Activated T-helper 1 cell treated with anti-CD3 and anti-CD28 coated beads, Interleukin-12 subunit alpha, Interleukin-12 subunit beta, Interleukin-2, Interleukin-4 antibody, amounts not matched to agents 30 ng/mL and 10 ng/mL and 1 ng/mL, durations not matched to agents 14 hours and 24 hours and 36 hours (primary cell): ENCODE measurements at regions not wholly inside any gene's neighbourhood (a gene's known extent, or its start where the extent isn't known, plus 50 kb on each side); places are given as distances from the start of the nearest gene placed in this dataset.
"Not testable (repeated sequence)": the region's sequence is repeated elsewhere in the genome, so short reads cannot be mapped to it uniquely, and the experiment has no call there.

Experiments
- DNase-seq: peaks from one replicate; pipeline ENCODE4 v3.0.0; 2021; ENCODE audit warnings: low spot score
- H3K27ac Mint-ChIP-seq: one replicate; pipeline ENCODE4 v1.8.0; 2021; ENCODE audit warnings: mild to moderate bottlenecking, mixed read lengths
- H3K27me3 Mint-ChIP-seq: one replicate; pipeline ENCODE4 v1.8.0; 2022; ENCODE audit warnings: mild to moderate bottlenecking, moderate library complexity, mixed read lengths; ENCODE audit not compliant: insufficient read depth
- H3K36me3 Mint-ChIP-seq: one replicate; pipeline ENCODE4 v1.8.0; 2021; ENCODE audit warnings: low read depth, mixed read lengths
- H3K4me1 Mint-ChIP-seq: one replicate; pipeline ENCODE4 v1.8.0; 2021; ENCODE audit warnings: low read depth, mixed read lengths
- H3K4me3 Mint-ChIP-seq: one replicate; pipeline ENCODE4 v1.8.0; 2021; ENCODE audit warnings: mild to moderate bottlenecking, moderate library complexity, mixed read lengths
- H3K9me3 Mint-ChIP-seq: one replicate; pipeline ENCODE4 v1.8.0; 2021; ENCODE audit warnings: mixed read lengths
- intact Hi-C: fragments of 100-400 bp; cut with micrococcal nuclease; formaldehyde crosslinking; loops from one replicate; pipeline ENCODE4 v1.15.1; 2024

DNA sequence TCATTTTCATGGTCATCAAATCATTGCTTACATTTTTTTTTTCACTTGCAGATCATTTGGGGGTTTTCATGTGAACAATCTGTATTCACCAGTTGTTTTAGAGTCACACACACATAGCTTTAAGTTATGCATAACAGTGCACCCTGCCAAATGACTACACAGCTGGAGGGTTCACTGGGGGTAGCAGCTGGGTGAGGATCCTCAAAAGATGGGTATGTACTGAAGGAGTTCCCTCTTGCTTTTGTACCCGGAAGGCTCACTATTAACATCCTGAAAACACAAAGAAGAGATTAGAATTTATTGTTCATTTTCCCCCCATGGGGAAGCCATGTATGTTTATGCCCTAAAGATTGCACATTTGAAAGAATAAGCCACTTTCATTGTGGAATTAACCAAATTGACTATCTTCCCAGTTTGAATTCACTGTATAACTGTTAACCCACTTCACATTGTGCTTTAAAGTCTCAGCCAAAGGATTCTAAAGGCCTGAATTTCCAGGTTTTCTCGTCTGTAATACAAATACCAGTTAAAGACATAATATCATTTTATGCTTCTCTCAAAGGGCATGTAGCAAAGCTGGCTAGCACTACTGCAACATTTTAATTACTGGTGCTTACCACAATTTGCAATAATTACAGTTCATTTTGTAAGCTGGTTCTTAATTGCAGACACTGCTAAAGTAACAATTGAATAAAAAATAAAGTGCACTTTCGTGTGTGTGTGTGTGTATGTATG lies 466.4 kb upstream of the MEF2C start:
- Mint-ChIP-seq H3K27me3 (no peaks in the 10 kb centered on the region), H3K27ac (no peak overlapping the region), H3K4me3 (no peak overlapping the region), H3K9me3 (no peaks in the 10 kb centered on the region), H3K36me3 (no peaks in the 10 kb centered on the region), H3K4me1 (no peaks in the 10 kb centered on the region)
- intact Hi-C loops: no loop called here
- DNase-seq: no peak

DNA sequence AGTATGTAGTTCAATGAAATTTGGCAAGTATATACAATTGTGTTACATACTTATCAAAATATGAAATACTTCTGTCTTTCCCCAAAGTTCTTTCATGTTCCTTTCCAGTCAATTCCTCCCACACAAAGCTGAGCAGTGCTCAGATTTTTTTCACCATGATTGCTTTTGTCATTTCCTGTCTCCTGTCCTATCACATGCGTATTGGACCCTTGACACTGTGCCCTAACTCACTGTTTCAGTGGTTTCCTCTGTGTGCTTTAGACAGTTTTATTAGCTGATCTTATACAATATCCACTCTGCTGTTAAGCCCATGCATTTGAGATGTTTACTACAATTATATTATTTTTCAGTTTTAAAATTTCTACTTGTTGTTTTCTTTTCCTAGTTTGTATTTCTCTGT lies 463.6 kb upstream of the MEF2C start:
- Mint-ChIP-seq H3K4me1 (peaks cover 4% of the 10 kb centered on the region), H3K27me3 (no peaks in the 10 kb centered on the region), H3K4me3 (no peak overlapping the region), H3K36me3 (no peaks in the 10 kb centered on the region), H3K9me3 (no peaks in the 10 kb centered on the region), H3K27ac (no peak overlapping the region)
- intact Hi-C loops: no loop called here
- no peak for DNase-seq

DNA sequence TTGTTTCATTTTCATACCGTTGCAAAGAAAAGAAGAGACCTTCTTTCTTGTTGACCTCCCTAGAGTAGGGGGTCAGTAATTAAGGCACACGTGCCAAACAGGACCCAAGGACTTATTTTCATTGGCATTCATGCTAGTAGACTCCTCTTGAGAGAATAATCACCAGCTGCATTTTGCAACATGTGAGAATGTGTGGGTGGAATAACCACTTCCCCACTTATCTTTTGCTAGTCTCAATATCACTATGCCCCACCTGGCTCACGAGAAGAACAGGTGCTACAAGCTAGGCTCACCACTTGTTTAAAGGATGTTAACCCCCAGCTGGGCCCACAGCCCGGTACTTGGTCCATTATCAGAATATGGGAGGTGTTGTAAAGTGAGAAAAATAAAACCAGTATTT lies 460.7 kb upstream of the MEF2C start:
- H3K36me3 Mint-ChIP-seq: no peaks in the 10 kb centered on the region
- no peak overlapping the region for H3K4me3 Mint-ChIP-seq
- H3K27me3 Mint-ChIP-seq: no peaks in the 10 kb centered on the region
- no peak overlapping the region for H3K27ac Mint-ChIP-seq
- peaks cover 4% of the 10 kb centered on the region for H3K4me1 Mint-ChIP-seq
- no peaks in the 10 kb centered on the region for H3K9me3 Mint-ChIP-seq
- no peak for DNase-seq
- intact Hi-C loops: no loop called here

- H3K4me1 Mint-ChIP-seq: peaks cover 4% of the 10 kb centered on the region
- intact Hi-C loops: no loop called here
- no peaks in the 10 kb centered on the region for H3K27me3 Mint-ChIP-seq
- no peaks in the 10 kb centered on the region for H3K9me3 Mint-ChIP-seq
- no peak overlapping the region for H3K27ac Mint-ChIP-seq
- no peak overlapping the region for H3K4me3 Mint-ChIP-seq
- DNase-seq: no peak
- no peaks in the 10 kb centered on the region for H3K36me3 Mint-ChIP-seq
Observed at GRCh38 chr5:89342106-89342876, 459.3 kb upstream of the MEF2C start.

- H3K4me1 Mint-ChIP-seq: peaks cover 4% of the 10 kb centered on the region
- no peak overlapping the region for H3K27ac Mint-ChIP-seq
- intact Hi-C loops: no loop called here
- no peak for DNase-seq
- no peaks in the 10 kb centered on the region for H3K27me3 Mint-ChIP-seq
- H3K36me3 Mint-ChIP-seq: no peaks in the 10 kb centered on the region
- no peak overlapping the region for H3K4me3 Mint-ChIP-seq
- no peaks in the 10 kb centered on the region for H3K9me3 Mint-ChIP-seq
Observed at GRCh38 chr5:89338935-89339334, 456.0 kb upstream of the MEF2C start.

DNA sequence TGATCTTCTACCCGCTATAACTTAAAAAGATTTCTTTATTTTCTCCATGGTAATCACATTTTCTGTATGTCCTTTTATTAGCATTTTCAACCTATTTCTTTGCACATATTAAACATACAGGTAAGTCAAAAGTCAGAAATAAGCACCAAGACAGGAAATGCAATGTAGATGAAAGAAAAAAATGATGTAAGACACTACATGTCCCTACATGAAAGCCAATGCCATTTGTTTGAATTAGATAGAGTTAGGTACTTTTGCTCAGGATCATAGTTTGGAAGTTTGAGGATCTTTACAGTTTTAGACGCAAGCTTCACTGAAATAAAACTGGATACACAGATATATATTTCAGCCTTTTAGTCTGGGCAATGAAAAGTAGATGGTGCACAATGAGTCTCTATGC lies 453.1 kb upstream of the MEF2C start:
- no peak overlapping the region for H3K27ac Mint-ChIP-seq
- no peaks in the 10 kb centered on the region for H3K4me1 Mint-ChIP-seq
- H3K4me3 Mint-ChIP-seq: no peak overlapping the region
- intact Hi-C loops: no loop called here
- H3K9me3 Mint-ChIP-seq: no peaks in the 10 kb centered on the region
- DNase-seq: no peak
- no peaks in the 10 kb centered on the region for H3K27me3 Mint-ChIP-seq
- no peaks in the 10 kb centered on the region for H3K36me3 Mint-ChIP-seq

GRCh38 chr5:89330140-89330539 lies 447.2 kb upstream of the MEF2C start:
- H3K27me3 Mint-ChIP-seq: no peaks in the 10 kb centered on the region
- H3K4me3 Mint-ChIP-seq: no peak overlapping the region
- DNase-seq: no peak
- H3K9me3 Mint-ChIP-seq: no peaks in the 10 kb centered on the region
- intact Hi-C loops: no loop called here
- H3K36me3 Mint-ChIP-seq: no peaks in the 10 kb centered on the region
- H3K27ac Mint-ChIP-seq: no peak overlapping the region
- H3K4me1 Mint-ChIP-seq: no peaks in the 10 kb centered on the region

DNA sequence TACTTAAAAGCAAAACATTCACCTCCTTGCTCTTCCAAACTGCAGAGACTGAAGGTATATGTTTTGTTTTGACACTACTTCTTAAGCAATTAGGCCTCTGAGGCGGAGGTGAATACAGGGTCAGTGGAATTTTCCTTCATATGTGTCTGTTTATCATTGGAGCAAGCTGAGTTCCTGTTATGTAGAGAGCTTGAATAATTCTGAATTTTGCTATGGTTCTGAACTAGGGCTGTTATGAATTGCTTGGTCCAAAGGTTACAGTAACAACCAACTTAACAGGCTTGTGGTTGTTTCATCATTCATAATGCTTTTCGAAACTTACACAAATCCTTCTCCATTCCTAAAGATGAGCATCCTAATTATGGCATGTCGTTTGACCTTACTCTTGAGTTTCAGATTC lies 444.6 kb upstream of the MEF2C start:
- H3K36me3 Mint-ChIP-seq: no peaks in the 10 kb centered on the region
- intact Hi-C loops: no loop called here
- H3K4me1 Mint-ChIP-seq: no peaks in the 10 kb centered on the region
- H3K9me3 Mint-ChIP-seq: no peaks in the 10 kb centered on the region
- no peak for DNase-seq
- H3K27me3 Mint-ChIP-seq: no peaks in the 10 kb centered on the region
- no peak overlapping the region for H3K27ac Mint-ChIP-seq
- no peak overlapping the region for H3K4me3 Mint-ChIP-seq

GRCh38 chr5:89324990-89325389 lies 442.0 kb upstream of the MEF2C start:
- H3K4me3 Mint-ChIP-seq: no peak overlapping the region
- H3K27ac Mint-ChIP-seq: no peak overlapping the region
- intact Hi-C loops: no loop called here
- no peaks in the 10 kb centered on the region for H3K9me3 Mint-ChIP-seq
- no peaks in the 10 kb centered on the region for H3K36me3 Mint-ChIP-seq
- H3K27me3 Mint-ChIP-seq: no peaks in the 10 kb centered on the region
- H3K4me1 Mint-ChIP-seq: no peaks in the 10 kb centered on the region
- no peak for DNase-seq

DNA sequence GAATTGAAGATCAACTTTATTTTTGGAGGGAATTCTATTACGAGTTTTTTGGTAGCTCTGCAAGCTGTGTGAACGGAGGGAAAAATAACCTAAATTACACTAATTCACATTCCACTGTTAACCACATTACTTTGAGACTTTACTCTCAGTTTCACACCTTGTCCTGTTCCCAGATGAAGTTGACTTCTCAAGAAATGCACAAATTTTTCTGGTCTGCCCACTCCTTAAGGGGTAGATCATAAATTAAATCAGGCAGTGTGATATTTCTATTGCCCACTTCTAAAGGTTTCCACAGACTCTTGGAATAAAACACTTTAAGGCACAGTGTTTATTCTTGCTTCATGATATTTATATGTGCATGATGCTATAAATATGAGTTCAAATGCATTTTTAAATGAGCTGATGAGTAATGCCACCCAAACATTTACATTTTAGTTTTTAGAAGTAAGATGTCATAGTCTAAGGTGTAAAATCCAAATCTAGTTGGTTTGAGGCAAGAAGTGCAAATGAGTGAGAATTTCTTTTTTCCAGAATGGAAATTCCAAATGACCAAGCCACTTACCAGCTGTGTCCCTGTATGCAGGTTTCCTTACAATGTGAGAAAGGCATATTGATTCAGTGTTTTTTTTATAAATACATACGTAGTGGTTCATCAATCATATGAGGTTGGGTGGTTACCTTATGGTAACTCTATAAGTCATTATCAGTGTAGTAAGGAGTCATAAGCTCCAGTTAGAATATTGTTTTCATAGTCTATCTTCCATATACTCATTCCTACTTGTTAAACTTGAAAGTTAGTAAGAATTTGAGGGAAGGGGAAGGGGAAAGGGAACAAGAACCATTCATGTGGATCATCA lies 437.7 kb upstream of the MEF2C start:
- Mint-ChIP-seq H3K4me1 (no peaks in the 10 kb centered on the region), H3K27ac (no peak overlapping the region), H3K4me3 (no peak overlapping the region), H3K36me3 (no peaks in the 10 kb centered on the region), H3K9me3 (no peaks in the 10 kb centered on the region), H3K27me3 (no peaks in the 10 kb centered on the region)
- intact Hi-C loops: no loop called here
- DNase-seq: no peak

DNA sequence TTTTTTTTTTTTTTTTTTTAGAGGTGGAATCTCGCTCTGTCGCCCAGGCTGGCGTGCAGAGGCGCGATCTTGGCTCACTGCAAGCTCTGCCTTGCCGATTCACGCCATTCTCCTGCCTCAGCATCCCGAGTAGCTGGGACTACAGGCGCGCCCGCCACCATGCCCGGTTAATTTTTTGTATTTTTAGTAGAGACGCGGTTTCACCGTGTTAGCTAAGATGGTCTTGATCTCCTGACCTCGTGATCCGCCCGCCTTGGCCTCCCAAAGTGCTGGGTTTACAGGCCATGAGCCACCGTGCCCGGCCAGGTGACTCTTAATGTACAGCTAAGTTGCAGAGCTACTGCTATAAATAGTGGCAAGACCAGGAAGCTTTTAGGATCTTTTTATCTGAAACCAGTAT lies 434.9 kb upstream of the MEF2C start:
- H3K4me3 Mint-ChIP-seq, H3K4me1 Mint-ChIP-seq, intact Hi-C loops, H3K36me3 Mint-ChIP-seq, DNase-seq, H3K9me3 Mint-ChIP-seq, H3K27ac Mint-ChIP-seq, H3K27me3 Mint-ChIP-seq: not testable (repeated sequence)

GRCh38 chr5:89315286-89316100 lies 432.5 kb upstream of the MEF2C start:
- intact Hi-C loops: no loop called here
- no peaks in the 10 kb centered on the region for H3K9me3 Mint-ChIP-seq

More at GRCh38 chr5:89315286-89316100, 432.5 kb upstream of the MEF2C start:
- H3K27me3 Mint-ChIP-seq: no peaks in the 10 kb centered on the region
- H3K27ac Mint-ChIP-seq: no peak overlapping the region
- no peak overlapping the region for H3K4me3 Mint-ChIP-seq
- H3K4me1 Mint-ChIP-seq: no peaks in the 10 kb centered on the region
- no peaks in the 10 kb centered on the region for H3K36me3 Mint-ChIP-seq
- no peak for DNase-seq
